CD4-positive, alpha-beta T cell treated with Interleukin-12 subunit alpha and Interleukin-12 subunit beta, for 1 hour (primary cell): ENCODE measurements at regions not wholly inside any gene's neighbourhood (a gene's known extent, or its start where the extent isn't known, plus 50 kb on each side); places are given as distances from the start of the nearest gene placed in this dataset.
"Not testable (repeated sequence)": the region's sequence is repeated elsewhere in the genome, so short reads cannot be mapped to it uniquely, and the experiment has no call there.

Experiments used
- DNase-seq: peaks from one replicate; pipeline ENCODE4 v3.0.0-alpha.2; 2020

DNA sequence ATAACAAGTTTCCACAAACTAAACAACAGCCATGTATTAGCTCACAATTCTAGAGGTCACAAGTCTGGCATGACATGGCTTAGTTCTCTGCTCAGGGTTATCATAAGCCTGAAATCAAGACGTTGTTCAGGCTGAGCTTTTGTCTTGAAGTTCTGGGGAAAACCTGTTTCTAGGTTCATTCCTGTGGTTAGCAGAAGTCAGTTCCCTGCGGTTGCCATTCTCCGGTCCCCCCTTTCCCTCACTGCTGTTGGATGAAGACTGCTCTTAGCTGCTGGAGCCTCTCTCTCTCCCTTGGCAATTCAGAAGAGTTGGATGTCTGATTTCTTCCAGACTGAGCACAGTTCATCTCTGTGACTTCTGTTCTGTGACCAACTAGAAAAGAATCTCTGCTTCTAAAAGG is 962.6 kb downstream of the PCDH7 start:
- no peak for DNase-seq

DNA sequence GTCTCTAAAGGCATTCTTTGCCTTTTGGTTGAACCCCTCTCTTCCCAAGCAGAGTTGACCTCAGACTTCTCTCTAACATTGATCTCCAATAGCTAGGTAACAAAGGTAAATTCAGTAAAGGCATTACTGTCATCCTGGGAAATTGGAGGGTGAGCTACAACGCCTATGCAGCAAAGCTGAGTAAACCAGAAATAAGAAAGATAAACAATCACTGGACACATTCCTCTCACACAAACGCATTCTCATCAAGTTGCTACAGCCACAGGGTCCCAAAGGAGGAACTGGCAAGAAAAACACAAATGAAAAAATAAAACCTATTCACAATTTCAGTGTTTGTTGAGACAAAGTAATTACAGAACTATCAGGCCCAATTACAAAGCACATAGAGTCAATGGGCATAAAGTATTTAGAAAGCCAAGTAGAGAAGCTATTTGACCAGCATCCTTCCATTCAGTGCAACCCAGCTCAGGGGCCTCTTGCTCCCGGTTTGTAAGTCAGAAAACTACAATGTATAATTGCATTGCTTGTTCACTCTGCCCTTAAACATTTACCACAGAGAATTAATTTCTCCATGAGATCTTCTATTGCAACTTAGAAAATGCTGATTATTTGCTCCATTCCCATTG is 967.7 kb downstream of the PCDH7 start:
- DNase-seq, result no peak

DNA sequence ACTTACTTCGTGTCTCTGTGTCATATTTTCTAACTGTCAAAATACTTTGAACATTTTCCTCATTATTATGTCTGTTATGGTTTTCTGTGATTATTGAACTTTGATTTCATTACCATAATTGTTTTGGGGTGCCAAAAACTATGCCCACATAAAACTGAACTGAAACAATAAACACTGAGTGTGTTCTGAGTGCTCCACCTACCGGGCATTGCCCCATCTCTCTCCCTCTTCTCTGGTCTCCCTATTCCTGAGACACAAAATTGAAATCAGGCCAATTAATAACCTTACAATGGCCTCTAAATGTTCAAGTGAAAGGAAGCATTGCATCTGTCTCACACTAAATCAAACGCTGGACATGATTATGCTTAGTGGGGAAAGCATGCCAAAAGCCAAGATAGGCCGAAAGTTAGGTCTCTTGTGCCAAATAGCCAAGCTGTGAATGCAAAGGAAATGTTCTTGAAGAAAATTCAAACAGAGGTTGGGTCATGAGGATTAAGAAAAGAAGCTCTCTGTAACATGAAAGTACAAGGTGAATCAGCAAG is 972.3 kb downstream of the PCDH7 start:
- DNase-seq, result no peak

DNA sequence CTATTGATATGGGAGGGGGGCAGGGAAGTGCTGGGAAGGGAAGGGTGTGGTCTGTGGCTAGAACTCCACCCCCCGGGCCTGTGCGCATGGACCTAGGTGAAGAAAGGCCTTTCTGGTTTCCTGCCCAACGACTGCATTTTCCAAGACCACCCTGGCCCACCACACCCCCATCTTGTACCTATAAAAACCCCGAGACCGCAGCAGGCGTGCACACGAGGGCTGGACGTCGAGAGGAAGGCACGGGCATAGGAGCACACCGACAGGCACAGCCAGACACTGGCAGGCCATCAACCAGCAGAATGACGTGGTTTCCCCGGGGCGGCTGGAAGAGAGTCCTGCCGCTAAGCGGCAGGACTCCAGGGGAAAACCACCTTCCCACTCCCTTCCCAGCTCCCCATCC is 981.1 kb downstream of the PCDH7 start:
- no peak for DNase-seq

DNA sequence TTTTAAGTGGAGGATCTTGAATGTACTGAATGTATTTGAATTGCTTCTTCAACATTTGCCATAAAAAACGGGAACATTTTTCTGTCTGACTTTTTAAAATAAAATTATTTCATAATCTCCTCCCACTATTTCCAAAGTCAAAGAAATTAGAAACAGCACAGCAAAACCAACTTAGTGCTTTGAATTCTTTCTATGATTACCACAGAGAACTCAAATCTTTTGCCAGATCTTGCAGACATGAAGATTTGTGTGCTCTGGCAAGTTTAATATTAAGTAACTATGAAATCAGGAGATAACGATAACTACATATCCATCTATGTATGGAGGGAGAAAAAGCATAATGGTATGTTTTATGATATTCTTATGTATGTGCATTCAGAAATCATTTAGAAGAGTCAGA is 982.2 kb downstream of the PCDH7 start:
- DNase-seq, result no peak

DNA sequence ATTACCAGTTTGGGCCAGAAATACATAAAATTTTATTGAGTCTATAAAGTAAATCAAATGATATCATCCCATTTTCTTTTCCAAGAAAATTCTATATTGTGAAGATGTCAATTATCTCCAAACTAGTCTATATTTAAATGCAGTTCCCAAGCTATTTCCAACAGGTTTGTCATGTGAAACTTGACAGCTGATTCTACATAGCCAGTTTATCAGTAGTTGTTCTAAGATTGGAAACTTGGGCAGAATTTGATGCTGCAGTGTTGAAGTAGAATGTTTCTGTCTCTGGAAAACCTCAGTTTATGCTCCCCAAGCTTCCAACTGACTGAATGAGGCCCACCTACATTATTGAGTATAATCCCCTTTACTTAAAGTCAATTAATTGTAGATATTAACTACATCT is 994.1 kb downstream of the PCDH7 start:
- DNase-seq, result no peak

DNA sequence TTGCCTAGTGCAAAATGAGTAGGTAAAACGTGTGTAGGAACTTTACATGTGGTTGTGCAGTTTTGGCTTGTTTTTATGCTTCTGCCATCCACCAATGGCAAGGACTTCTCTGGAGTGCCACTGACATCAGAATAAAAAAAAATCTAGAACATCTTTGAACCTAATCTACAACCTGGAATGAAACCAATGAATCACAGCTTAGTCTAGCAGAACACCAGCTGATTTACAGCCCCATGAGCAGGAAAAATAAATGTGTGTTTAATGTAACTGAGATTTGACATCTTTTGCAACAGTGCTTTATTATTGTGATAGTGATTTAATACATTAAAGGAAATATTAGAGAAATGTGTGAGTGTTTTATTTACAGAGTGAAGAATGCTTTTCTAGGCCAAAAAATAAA is 995.1 kb downstream of the PCDH7 start:
- DNase-seq, result no peak

DNA sequence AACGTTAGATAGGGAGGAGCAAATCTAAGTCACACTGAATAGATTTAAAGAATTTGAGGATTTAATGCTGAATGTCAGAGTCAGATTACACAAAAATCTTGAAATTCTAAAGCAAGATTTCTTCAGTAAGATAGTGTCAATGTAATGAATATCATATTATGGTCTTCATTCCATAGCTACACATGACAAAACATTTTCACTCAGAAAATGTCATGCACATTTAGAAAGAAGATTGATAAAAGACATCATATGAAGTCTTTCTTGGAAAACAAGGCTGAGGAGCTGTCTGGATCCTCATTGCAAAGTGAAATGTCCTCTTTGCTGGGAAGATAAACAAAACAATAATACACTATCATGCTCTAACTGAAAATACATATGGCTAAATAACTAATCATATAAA is 1006.9 kb downstream of the PCDH7 start:
- DNase-seq, result no peak

DNA sequence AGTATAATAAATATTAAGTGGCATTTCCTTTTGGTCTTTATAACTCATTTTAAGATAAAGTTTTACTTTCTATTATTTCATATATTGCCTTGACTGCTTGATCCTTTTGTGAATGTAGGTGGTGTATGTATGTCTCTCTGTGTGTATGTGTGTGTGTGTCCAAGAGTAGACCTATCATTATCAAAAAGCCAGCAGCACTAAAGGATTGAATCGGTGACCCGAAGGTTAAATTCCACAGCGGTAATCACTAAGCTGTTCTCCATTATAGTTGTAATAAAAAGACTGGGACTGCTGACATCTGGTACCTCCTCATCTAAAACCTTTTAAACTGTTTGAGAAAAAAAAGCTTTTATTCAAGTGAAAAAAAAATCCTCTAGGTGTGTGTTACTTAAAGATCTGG is 1014.8 kb downstream of the PCDH7 start:
- DNase-seq, result no peak

DNA sequence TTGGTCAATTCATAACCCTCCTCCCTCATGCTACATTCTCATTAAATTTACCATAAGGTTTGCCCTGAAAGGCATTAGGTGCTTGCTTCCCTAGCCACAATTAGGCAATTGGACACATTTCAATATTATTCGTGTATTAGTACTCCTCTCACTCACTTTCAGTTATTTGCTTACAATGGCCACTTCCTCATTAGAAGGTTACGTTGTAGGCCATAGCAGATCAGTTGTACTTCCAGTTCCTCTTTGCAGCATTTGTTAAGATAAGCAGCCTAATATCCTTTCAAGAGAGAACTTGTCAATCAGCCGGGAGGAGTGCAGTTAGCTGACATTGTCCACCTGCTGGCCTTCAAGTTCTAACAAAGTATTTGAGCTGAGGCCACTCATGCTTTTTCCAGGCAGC is 1017.2 kb downstream of the PCDH7 start:
- DNase-seq, result no peak

DNA sequence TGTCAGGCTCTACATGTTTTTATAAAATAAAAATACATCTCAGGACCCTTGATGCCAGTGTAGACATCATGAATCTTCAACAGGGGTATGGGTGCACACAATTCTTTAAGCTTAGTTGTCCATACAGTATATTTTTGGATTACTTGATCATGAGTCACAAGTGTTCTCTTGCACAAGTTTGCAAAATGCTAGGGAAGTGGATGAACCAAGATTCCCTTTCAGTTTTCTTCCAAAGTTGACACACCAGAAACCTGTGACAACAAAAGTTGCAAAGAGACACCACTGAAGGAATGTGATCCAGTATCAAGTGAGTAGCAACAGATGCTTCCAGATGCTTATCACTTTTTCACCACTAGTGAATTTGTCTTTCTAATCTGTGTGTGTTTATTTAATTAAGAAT is 1021.2 kb downstream of the PCDH7 start:
- no peak for DNase-seq

DNA sequence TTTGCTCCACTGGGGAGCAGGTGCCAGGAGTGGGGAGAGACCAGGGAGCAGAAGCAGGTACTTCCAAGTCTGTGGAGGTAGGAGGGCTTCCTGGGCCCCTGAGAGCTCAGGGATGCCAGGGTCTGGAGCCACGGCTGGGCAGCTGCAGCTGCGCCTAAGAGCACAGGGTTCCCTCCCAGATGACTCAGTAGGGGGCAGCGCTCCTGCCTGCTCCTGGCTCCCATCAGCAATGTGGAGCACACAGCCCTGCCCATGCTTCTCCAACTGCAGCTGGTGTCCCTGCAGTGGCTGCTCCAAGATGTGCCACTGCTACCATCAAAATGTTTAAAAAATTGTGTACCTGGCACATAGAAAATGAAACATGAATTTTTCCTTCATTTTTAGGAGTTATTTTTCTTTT is 1028.2 kb downstream of the PCDH7 start:
- no peak for DNase-seq

DNA sequence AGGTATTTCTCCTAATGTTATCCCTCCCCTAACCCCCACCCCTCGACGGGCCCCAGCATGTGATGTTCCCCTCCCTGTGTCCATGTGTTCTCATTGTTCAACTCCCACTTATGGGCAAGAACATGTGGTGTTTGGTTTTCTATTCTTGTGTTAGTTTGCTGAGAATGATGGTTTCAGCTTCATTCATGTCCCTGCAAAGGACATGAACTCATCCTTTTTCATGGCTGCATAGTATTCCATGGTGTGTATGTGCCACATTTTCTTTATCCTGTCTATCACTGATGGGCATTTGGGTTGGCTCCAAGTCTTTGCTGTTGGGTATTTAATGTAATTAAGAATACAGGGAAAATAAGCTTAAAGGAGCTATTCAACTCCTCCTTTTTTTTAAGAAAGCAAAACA is 1030.4 kb downstream of the PCDH7 start:
- DNase-seq, result not testable (repeated sequence)

DNA sequence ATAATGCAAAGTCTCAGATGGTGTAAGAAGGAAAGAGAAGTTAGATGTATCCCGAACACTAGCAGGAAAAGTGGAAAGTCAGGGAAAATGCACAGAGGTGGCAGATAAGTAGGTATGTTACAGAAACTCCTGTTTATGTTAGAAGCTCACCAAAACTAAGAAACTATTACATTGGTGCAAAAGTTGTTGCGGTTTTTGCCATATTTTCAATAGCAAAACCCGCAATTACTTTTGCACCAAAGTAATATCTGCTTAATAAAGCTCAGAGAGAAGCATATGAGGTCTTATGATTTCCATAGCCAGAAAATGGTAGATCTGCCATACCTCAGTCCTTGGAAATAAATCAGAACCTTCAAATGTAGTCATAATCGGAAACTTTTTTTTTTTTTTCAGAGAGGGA is 1035.6 kb downstream of the PCDH7 start:
- no peak for DNase-seq

DNA sequence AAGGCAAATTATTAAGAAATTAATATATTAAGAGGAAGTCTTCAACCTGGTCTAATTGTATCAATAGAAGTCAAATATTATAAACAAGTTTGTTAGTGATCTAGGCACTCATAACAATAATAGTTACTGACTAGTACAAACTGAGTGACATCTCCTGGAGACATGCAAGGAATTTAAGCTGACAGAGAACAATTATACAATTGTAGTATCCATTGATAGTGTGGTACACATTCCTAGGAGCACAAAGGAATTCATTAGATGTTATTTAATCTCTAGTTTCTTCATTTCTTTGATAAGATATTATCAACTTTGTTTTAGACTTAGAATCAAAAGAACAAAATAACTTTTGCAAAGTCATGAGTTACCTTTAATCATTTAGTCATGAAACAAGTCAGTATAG is 1048.6 kb downstream of the PCDH7 start:
- no peak for DNase-seq

DNA sequence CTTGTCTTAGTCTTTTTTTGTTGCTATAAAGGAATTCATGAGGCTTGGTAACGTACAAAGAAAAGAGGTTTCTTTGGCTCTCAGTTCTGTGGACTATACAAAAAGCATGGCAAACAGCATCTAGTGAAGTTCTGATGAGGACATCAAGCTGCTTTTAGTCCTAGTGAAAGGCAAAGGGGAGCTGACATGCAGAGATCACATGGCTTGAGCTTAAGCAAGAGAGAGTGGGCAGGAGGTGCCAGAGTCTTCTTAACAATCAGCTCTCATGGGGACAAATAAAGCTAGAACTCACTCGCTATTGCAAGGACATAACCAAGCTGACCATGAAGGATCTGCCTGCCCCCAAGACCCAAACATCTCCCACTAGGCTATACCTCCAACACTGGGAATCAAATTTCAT is 1063.1 kb downstream of the PCDH7 start:
- DNase-seq, result no peak

DNA sequence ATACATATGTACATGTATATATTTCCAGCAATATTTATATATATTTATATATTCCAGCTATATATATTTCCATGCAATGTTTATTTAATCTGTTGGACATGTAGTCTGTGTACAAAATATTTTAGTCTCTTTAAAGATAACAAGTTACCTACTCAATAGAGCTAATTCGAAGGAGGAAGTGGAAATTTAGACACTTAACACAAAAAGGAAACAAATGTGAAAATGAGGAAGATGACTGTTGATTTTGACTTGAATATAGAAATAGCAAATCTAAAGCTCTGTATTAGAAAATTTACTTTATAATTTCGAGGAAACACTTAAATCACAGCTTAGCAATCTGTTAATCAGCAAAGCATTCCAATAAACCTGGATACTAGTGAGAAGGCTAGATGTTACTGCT is 1064.4 kb downstream of the PCDH7 start:
- DNase-seq, result no peak

DNA sequence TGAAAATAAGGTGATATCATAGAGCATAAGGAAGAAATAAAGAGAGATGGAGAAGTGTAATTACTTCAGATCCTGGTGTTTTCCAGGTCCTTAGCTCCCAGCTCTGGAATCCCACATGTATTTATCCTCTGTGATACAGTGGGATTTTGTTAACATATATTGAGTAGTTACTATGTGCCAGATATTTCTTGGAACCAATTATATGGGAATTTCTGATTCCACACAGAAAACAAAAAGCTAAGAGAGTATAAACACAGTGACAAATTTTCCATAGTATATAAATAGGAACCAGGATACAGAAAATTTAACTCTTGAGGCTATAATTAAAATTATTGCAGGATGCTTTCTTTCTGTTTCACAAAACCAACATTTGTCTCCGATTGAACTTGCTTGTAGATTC is 1067.5 kb downstream of the PCDH7 start:
- no peak for DNase-seq

DNA sequence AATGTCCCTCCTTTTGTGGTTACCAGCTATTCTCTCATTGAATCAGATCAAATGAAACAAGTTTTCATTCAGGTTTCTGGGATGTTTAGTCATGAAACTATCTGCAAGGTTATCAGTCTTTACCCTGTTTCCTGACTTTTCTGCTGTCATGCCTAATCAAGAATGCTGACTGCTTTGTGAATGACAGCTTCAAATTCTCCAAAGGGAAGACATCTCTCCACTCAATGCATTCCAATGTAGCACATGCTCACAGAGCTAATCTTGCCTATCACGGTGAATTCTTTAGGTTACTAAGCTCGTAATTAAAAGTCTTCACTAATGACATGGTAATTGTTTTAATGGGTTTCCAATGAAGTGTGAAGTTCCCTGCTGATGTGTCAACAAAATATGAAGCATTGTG is 1068.5 kb downstream of the PCDH7 start:
- DNase-seq, result no peak

DNA sequence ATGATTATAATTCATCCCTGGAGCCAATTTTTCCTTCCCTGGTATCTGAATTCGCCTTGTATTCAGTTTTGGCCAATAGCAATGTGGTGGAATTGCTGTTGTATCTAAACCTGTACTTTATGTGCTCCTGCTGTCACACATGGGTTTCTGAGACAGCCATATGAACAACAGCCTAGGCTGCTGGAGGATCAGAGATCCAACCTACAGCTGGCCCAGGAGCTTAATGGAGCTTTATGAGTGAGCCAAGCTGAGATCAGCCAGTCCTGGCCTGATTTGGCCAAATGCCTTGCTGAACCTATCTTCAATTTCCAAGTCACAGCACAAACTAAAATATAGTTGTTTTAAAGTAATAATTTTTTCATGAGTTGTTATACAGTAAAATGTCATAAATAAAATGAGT is 1071.5 kb downstream of the PCDH7 start:
- no peak for DNase-seq

DNA sequence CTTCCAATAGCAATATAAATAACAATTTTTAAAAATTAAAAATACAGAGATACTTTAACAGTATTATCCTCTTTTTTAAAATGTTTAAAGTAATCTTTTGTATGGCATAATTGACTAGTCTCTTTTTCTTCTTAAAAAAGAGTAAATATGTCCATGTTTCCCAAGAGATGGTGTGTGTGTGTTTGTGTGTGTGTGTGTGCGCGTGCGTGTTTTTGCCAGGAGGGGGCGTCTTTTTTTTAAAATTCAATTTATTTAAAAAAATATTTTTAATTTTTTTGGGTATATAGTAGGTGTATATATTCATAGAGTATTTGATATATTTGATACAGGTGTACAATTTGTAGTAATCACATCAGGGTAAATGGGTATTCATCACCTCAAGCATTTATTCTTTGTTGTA is 1073.7 kb downstream of the PCDH7 start:
- DNase-seq, result no peak

DNA sequence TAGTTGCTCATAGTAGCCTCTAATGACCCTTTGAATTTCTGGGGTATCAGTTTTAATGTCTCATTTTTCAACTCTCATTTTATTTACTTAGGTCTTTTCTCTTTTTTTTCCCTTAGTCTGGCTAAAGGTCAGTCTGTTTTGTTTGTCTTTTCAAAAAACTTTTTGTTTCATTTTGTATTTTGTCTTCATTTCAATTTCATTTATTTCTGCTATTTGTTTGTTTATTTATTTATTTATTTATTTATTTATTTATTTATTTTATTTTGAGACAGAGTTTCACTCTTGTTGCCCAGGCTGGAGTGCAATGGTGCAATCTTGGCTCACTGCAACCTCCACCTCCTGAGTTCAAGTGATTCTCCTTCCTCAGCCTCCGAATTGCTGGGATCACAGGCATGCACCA is 1076.9 kb downstream of the PCDH7 start:
- DNase-seq, result not testable (repeated sequence)

DNA sequence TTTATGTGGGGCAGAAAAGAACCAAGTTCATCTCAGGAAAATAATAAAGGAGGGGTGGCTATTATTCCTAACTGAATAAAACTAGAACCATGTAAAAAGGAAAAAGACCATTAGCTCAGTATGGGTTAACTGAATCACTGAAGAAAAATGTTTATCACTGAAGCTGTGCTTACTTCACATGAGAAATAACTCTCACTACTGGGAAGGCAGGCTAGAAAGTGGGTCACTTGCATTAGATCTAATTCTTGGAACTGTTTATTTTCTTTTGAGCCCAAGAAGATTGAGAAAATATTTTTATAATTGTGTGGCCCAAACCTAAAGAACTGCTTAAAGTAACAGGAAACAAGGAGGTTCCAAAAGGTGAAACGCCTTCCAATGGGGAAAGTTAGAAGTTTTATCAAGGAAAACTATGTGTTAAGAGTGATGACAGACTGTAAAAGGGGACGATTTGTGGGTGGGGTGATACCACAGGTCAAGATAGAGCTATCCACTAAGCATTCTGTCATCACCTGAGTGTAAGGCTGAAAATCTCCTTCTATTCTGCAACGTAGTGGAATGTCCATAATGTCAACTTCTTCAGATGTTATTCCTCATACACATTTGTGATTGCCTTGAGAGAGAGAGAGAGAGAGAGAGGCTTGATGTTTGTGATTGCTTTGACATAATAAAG is 1083.5 kb downstream of the PCDH7 start:
- no peak for DNase-seq

DNA sequence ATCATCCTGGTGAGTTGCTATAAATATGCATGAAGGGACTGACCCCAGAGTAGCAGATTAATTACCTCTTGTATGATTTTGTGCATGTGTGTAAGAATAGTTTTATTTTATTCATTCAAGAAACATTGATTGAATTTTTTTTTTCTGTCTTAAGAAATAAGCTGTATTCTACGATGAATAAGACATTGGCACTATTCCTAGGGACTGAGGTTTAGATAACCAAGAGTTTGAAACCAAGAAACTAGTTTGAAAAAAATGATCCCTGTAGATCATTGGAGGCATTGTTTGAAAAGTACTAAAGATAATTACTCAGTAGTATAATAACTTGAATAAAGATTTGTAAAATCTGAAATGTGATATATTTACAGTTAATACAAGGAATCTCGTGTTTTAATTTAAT is 1086.9 kb downstream of the PCDH7 start:
- no peak for DNase-seq

DNA sequence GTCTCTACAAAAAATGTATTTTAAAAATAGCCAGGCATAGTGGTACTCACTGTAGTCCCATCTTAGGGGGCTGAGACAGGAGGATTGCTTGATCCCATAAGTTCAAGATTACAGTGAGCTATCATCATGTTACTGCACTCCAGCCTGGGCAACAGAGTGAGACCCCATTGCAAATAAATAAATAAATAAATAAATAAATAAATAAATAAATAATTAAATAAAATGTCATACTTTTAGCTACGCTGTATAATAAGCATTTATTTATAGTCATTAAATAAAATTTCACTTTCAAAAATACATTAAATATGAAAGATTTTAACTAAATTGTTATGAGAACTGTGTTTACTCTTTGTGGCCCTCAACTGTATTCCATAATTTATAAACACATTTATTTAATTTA is 1124.2 kb downstream of the PCDH7 start:
- DNase-seq, result no peak
